ENCODE measurements at regions not wholly inside any gene's neighbourhood (a gene's known extent, or its start where the extent isn't known, plus 50 kb on each side); places are given as distances from the start of the nearest gene placed in this dataset.

DNA sequence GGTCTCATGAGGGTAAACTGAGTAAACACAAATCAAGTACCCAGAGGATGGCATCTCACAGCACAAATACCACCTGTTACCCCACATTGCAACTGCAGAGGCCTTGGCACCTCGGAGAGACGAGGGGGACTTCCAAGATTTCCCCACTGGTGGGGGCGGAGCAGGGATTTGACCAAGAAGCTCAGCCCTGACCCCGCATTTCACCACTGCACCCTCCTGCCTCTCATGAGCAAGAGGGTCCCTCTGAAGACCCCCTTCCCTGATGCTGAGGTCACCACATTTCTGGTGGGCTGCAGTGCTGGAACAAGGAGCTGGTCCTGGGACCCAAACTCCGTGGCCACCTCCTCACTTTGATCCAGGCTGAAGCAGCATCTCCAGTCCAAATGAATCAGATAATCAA lies 342.4 kb downstream of the NPHP4 start:
- Histone ChIP-seq H3K79me2 (ENCODE audit: insufficient read depth, low read length) (no peaks in the 10 kb centered on the region), H3K27ac (ENCODE audit: low read length) (no peak overlapping the region), H3K9ac (ENCODE audit: low read depth, low read length) (no peak overlapping the region), H3K27me3 (ENCODE audit: insufficient read depth, low read length, poor library complexity) (no peaks in the 10 kb centered on the region), H3K4me3 (ENCODE audit: low read depth in 1 of 2, low read length in 2 of 2) (no peak overlapping the region), H3K9me3 (ENCODE audit: insufficient read depth, low read length, severe bottlenecking) (no peaks in the 10 kb centered on the region), H3K4me1 (ENCODE audit: insufficient read depth, low read length) (no peaks in the 10 kb centered on the region), H3K4me2 (ENCODE audit: insufficient read depth, low read length) (no peak overlapping the region), H3K36me3 (ENCODE audit: insufficient read depth, low read length) (no peaks in the 10 kb centered on the region), H2AFZ (ENCODE audit: low read depth, low read length) (no peak overlapping the region), H4K20me1 (ENCODE audit: insufficient read depth, low read length) (peaks cover 6% of the 10 kb centered on the region; the same call in 1 of the 2 replicates)
- ATAC-seq (ENCODE audit: insufficient read depth, low read depth) (no peak), DNase-seq (no peak)
- TF ChIP-seq, protein P1, sequence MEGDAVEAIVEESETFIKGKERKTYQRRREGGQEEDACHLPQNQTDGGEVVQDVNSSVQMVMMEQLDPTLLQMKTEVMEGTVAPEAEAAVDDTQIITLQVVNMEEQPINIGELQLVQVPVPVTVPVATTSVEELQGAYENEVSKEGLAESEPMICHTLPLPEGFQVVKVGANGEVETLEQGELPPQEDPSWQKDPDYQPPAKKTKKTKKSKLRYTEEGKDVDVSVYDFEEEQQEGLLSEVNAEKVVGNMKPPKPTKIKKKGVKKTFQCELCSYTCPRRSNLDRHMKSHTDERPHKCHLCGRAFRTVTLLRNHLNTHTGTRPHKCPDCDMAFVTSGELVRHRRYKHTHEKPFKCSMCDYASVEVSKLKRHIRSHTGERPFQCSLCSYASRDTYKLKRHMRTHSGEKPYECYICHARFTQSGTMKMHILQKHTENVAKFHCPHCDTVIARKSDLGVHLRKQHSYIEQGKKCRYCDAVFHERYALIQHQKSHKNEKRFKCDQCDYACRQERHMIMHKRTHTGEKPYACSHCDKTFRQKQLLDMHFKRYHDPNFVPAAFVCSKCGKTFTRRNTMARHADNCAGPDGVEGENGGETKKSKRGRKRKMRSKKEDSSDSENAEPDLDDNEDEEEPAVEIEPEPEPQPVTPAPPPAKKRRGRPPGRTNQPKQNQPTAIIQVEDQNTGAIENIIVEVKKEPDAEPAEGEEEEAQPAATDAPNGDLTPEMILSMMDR (IDR thresholded peaks at IDR 0.05; ENCODE audit: borderline replicate concordance, extremely low read depth, low read length, poor library complexity, severe bottlenecking), result no peak
- TF ChIP-seq EZH2 (IDR thresholded peaks at IDR 0.05; ENCODE audit: borderline replicate concordance, low read depth, low read length, severe bottlenecking), result no peak

DNA sequence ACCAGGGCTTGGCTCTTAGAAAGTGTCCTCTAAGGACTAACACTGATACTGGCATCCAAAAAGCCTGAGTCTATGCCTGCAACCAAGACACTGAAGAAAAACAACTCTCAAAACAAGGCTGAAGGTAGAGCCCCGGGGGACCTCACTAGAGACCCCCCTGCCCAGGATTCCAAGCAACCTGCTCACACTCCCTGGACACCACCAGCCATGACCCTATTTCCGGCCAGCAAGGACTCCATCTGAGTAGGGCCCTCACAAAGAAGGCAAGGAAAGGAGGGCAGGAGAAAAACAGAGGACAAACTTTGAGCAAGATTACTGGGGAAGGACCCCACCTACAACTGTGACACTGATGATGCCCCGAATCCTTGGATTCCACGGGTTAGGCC lies 343.1 kb downstream of the NPHP4 start:
- H3K36me3 ChIP-seq (ENCODE audit: insufficient read depth, low read length), result no peaks in the 10 kb centered on the region
- H3K9me3 ChIP-seq (ENCODE audit: insufficient read depth, low read length, severe bottlenecking), result no peaks in the 10 kb centered on the region
- H3K79me2 ChIP-seq (ENCODE audit: insufficient read depth, low read length), result no peaks in the 10 kb centered on the region
- H3K4me3 ChIP-seq (ENCODE audit: low read depth in 1 of 2, low read length in 2 of 2), result no peak overlapping the region
- no peak overlapping the region for H3K4me2 ChIP-seq (ENCODE audit: insufficient read depth, low read length)
- no peak overlapping the region for H3K27ac ChIP-seq (ENCODE audit: low read length)
- DNase-seq (no peak), ATAC-seq (ENCODE audit: insufficient read depth, low read depth) (no peak)
- no peak overlapping the region for H2AFZ ChIP-seq (ENCODE audit: low read depth, low read length)
- peaks cover 6% of the 10 kb centered on the region; the same call in 1 of the 2 replicates for H4K20me1 ChIP-seq (ENCODE audit: insufficient read depth, low read length)
- no peaks in the 10 kb centered on the region for H3K4me1 ChIP-seq (ENCODE audit: insufficient read depth, low read length)
- H3K27me3 ChIP-seq (ENCODE audit: insufficient read depth, low read length, poor library complexity), result no peaks in the 10 kb centered on the region
- no peak overlapping the region for H3K9ac ChIP-seq (ENCODE audit: low read depth, low read length)
- TF ChIP-seq, protein P1 (IDR thresholded peaks at IDR 0.05; ENCODE audit: borderline replicate concordance, extremely low read depth, low read length, poor library complexity, severe bottlenecking), result no peak
- TF ChIP-seq EZH2 (IDR thresholded peaks at IDR 0.05; ENCODE audit: borderline replicate concordance, low read depth, low read length, severe bottlenecking), result no peak

DNA sequence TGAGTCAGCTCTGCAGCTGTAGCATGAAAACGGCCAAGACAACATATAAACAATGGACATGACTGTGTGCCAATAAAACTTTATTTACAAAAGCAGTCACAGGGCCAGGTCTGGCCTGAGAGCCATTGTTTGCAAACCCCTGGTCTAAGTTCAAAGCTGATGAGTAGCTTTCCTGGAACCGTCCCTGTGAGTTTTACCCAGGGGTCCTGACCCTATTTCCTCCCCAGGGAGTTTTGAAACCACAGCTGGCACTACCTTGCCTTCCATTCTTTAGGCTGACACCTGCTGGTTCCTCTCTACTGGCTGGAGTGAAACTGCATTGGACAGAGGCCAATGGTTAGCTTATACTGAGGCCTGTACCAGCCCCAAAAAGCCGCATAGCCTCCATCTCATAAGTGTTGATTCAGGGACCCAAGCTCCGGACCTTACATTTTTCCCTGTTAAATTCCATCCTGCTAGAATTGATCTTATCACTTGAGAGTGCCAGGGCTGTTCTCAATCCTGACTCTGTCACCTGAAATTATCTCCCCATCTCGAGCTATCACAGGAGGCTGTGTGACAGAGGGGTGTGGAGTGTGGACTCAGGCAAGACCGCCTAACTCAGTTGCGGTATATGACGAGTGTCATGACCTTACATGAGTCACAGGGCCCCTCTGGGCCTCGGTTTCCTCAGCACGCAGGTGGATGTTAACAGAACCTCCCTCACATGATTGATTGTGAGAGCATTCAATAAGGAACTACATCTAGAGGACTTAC lies 343.6 kb downstream of the NPHP4 start:
- H3K4me3 ChIP-seq (ENCODE audit: low read depth in 1 of 2, low read length in 2 of 2), result no peak overlapping the region
- H3K9me3 ChIP-seq (ENCODE audit: insufficient read depth, low read length, severe bottlenecking), result no peaks in the 10 kb centered on the region
- H2AFZ ChIP-seq (ENCODE audit: low read depth, low read length), result no peak overlapping the region
- no peaks in the 10 kb centered on the region for H3K36me3 ChIP-seq (ENCODE audit: insufficient read depth, low read length)
- no peaks in the 10 kb centered on the region for H3K27me3 ChIP-seq (ENCODE audit: insufficient read depth, low read length, poor library complexity)
- ATAC-seq (ENCODE audit: insufficient read depth, low read depth), result no peak
- H3K4me2 ChIP-seq (ENCODE audit: insufficient read depth, low read length), result no peak overlapping the region
- no peak for DNase-seq
- no peak overlapping the region for H3K9ac ChIP-seq (ENCODE audit: low read depth, low read length)
- TF ChIP-seq, protein P1 (IDR thresholded peaks at IDR 0.05; ENCODE audit: borderline replicate concordance, extremely low read depth, low read length, poor library complexity, severe bottlenecking), result no peak
- no peak for TF ChIP-seq EZH2 (IDR thresholded peaks at IDR 0.05; ENCODE audit: borderline replicate concordance, low read depth, low read length, severe bottlenecking)
- H3K79me2 ChIP-seq (ENCODE audit: insufficient read depth, low read length), result no peaks in the 10 kb centered on the region
- no peak overlapping the region for H3K27ac ChIP-seq (ENCODE audit: low read length)
- no peaks in the 10 kb centered on the region for H3K4me1 ChIP-seq (ENCODE audit: insufficient read depth, low read length)
- peaks cover 6% of the 10 kb centered on the region; the same call in 1 of the 2 replicates for H4K20me1 ChIP-seq (ENCODE audit: insufficient read depth, low read length)
